ENCODE measurements at regions not wholly inside any gene's neighbourhood (a gene's known extent, or its start where the extent isn't known, plus 50 kb on each side); places are given as distances from the start of the nearest gene placed in this dataset.

GRCh38 chr3:82031596-82031995, 270.2 kb upstream of the GBE1 start:
- no peaks in the 10 kb centered on the region for H3K4me1 ChIP-seq
- no peak for ATAC-seq
- H3K4me3 ChIP-seq, result no peak overlapping the region
- DNase-seq, result no peak
- TF ChIP-seq CTCF (IDR thresholded peaks at IDR 0.05), result no peak
- H3K27ac ChIP-seq, result no peak overlapping the region
- intact Hi-C loops (cut with DNase I), result no loop called here
- no peaks in the 10 kb centered on the region for H3K27me3 ChIP-seq
- H3K36me3 ChIP-seq, result no peaks in the 10 kb centered on the region
- no peaks in the 10 kb centered on the region for H3K9me3 ChIP-seq

DNA sequence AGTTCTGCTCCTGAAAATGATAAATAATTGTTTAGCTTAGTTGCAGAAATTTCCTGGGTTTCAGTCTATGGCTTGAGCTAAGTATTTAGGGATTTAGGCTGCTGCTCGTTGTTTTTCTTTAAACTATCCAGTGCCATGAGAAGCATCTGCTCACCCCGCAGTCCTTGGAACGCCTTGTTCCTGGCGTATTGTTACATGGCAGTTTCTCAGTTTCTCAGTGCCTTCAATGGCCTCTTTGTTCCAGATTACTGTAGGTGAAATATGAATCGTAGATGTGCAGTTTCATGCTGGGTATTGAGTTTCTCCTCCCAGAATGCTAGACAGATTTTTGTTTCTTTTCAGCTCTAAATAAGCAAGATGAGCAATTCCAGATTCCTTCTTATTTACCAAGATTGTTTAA, 269.5 kb upstream of the GBE1 start:
- ATAC-seq (no peak), DNase-seq (no peak)
- Histone ChIP-seq H3K4me3 (no peak overlapping the region), H3K36me3 (no peaks in the 10 kb centered on the region), H3K27ac (no peak overlapping the region), H3K4me1 (no peaks in the 10 kb centered on the region), H3K27me3 (no peaks in the 10 kb centered on the region), H3K9me3 (no peaks in the 10 kb centered on the region)
- intact Hi-C loops (cut with DNase I), result no loop called here
- TF ChIP-seq CTCF (IDR thresholded peaks at IDR 0.05), result no peak
- WGBS, 2 donors, result 73 to 82% methylated on average over 5 of the region's 5 CpGs

GRCh38 chr3:82022836-82023235, 261.4 kb upstream of the GBE1 start:
- intact Hi-C loops (cut with DNase I), result no loop called here
- Histone ChIP-seq H3K4me1 (no peaks in the 10 kb centered on the region), H3K27me3 (no peaks in the 10 kb centered on the region), H3K27ac (no peak overlapping the region), H3K4me3 (no peak overlapping the region), H3K9me3 (peaks cover 0 to 7% (median 0%) of the 10 kb centered on the region in 11 donors), H3K36me3 (no peaks in the 10 kb centered on the region)
- 91 to 93% methylated on average over 3 of the region's 3 CpGs for WGBS, 2 donors
- ATAC-seq, result no peak
- no peak for TF ChIP-seq CTCF (IDR thresholded peaks at IDR 0.05)
- DNase-seq, result no peak

DNA sequence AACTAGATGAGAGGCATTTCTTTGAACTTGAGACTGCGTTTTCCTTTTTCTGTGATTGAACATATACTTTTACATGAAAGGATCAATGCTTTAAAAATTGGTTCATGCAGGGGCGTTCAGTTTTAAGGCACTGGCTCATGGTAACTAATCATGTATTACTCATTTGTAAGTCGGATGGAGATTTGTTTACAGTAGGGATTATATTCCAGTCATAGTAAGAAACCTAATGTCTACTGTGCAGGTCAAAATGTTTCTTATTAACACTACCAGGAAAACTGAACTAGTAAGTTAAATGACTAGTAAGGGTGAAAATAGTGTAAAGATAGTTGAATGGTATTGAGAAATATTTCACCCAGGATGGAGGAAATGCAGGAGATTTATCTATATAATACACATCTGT, 258.8 kb upstream of the GBE1 start:
- no peak for ATAC-seq
- 89% methylated on average over 3 of the region's 3 CpGs for WGBS, 2 donors
- intact Hi-C loops (cut with DNase I), result no loop called here
- no peaks in the 10 kb centered on the region for H3K27me3 ChIP-seq
- no peak overlapping the region for H3K27ac ChIP-seq
- no peaks in the 10 kb centered on the region for H3K4me1 ChIP-seq
- H3K36me3 ChIP-seq, result no peaks in the 10 kb centered on the region
- DNase-seq, result no peak
- TF ChIP-seq CTCF (IDR thresholded peaks at IDR 0.05), result no peak
- no peak overlapping the region for H3K4me3 ChIP-seq
- peaks cover 0 to 7% (median 0%) of the 10 kb centered on the region in 11 donors for H3K9me3 ChIP-seq

DNA sequence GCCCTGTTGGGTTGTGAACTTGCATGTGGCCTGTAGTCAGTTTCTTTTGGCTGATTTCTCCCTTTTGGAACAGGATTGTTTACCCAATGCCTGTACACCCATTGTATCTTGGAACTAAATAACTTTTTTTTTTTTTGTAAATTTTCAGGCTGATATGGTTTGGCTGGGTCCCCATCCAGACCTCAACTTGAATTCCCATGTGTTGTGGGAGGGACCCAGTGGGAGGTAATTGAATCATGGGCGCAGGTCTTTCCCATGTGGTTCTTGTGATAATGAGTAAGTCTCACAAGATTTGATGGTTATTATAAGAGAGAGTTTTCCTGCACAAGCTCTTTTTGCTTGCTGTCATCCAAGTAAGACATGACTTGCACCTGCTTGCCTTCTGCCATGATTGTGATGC, 253.8 kb upstream of the GBE1 start:
- WGBS, 2 donors, result 88 to 96% methylated on average over 1 of the region's 1 CpG
- Histone ChIP-seq H3K4me1 (no peaks in the 10 kb centered on the region), H3K27me3 (no peaks in the 10 kb centered on the region), H3K27ac (no peak overlapping the region), H3K4me3 (no peak overlapping the region), H3K36me3 (no peaks in the 10 kb centered on the region), H3K9me3 (peaks cover 0 to 22% (median 5%) of the 10 kb centered on the region in 11 donors)
- DNase-seq (no peak), ATAC-seq (no peak)
- intact Hi-C loops (cut with DNase I), result loop anchor here in 1 of 10 donors (10.0 kb wide), 1 partner anchor 120 kb away; no protein-coding TSS in a partner anchor
- TF ChIP-seq CTCF (IDR thresholded peaks at IDR 0.05), result no peak

Data from heart right ventricle (tissue), 16 donors.